HG03159 (cell line): ENCODE measurements at regions not wholly inside any gene's neighbourhood (a gene's known extent, or its start where the extent isn't known, plus 50 kb on each side); places are given as distances from the start of the nearest gene placed in this dataset.

Experiments used
- ATAC-seq: cut with Tn5 transposase; IDR thresholded peaks from one replicate; pipeline ENCODE4 v1.9.1; 2021; ENCODE audit warnings: mild to moderate bottlenecking, moderate library complexity; ENCODE audit not compliant: unreplicated experiment

GRCh38 chr10:113967126-113967525, 76.5 kb upstream of the ADRB1 start:
- no peak for ATAC-seq

GRCh38 chr10:113970641-113971040, 73.0 kb upstream of the ADRB1 start:
- no peak for ATAC-seq

GRCh38 chr10:113971349-113971973, 72.2 kb upstream of the ADRB1 start:
- ATAC-seq: no peak

GRCh38 chr10:113977174-113977573, 66.5 kb upstream of the ADRB1 start:
- no peak for ATAC-seq

- no peak for ATAC-seq
Observed at GRCh38 chr10:113978802-113979201, 64.9 kb upstream of the ADRB1 start.

- no peak for ATAC-seq
Observed at GRCh38 chr10:113979409-113979808, 64.3 kb upstream of the ADRB1 start.

GRCh38 chr10:113980408-113981087, 63.1 kb upstream of the ADRB1 start:
- ATAC-seq: no peak

GRCh38 chr10:113982296-113982695, 61.4 kb upstream of the ADRB1 start:
- peak; percentile 22 for ATAC-seq

- ATAC-seq: peak; percentile 81
Observed at GRCh38 chr10:113982769-113983168, 60.9 kb upstream of the ADRB1 start.

- ATAC-seq: peak; percentile 49
Observed at GRCh38 chr10:113983552-113983951, 60.1 kb upstream of the ADRB1 start.

GRCh38 chr10:113985297-113985844, 58.3 kb upstream of the ADRB1 start:
- no peak for ATAC-seq

- ATAC-seq: no peak
Observed at GRCh38 chr10:113986316-113986715, 57.4 kb upstream of the ADRB1 start.

GRCh38 chr10:113987156-113987555, 56.5 kb upstream of the ADRB1 start:
- ATAC-seq: no peak

- no peak for ATAC-seq
Observed at GRCh38 chr10:113987805-113988204, 55.9 kb upstream of the ADRB1 start.

GRCh38 chr10:113988535-113988934, 55.1 kb upstream of the ADRB1 start:
- no peak for ATAC-seq

GRCh38 chr10:113991091-113991860, 52.4 kb upstream of the ADRB1 start:
- ATAC-seq: no peak

GRCh38 chr10:113992471-113993011, 51.1 kb upstream of the ADRB1 start:
- no peak for ATAC-seq

GRCh38 chr10:113993489-113993991, 50.1 kb upstream of the ADRB1 start:
- ATAC-seq: no peak
